K562 (cell line): ENCODE measurements at regions not wholly inside any gene's neighbourhood (a gene's known extent, or its start where the extent isn't known, plus 50 kb on each side); places are given as distances from the start of the nearest gene placed in this dataset.

ENCODE experiments used
- ATAC-seq: fragments of 200-7000 bp; cut with Tn5 transposase; 3 replicates; pipeline ENCODE4 v1.9.1; 2020; ENCODE audit warnings: moderate library complexity
- BruUV-seq: library from RNA; stranded (reverse); fragments of 400-500 nt; replicated peaks from 2 replicates; lab custom pipeline; 2021; lab: Mats Ljungman, UMichigan
- CTCF ChIA-PET: fragments of 300-600 bp; formaldehyde crosslinking; extraction: SDS; loops from one replicate; lab custom pipeline; 2021; ENCODE audit warnings: low intra/inter-chr PET ratio; lab: Yijun Ruan, JAX
- POLR2A ChIA-PET: fragments of 300-600, 350-650 bp; sonication (Branson Sonifier 250); formaldehyde crosslinking; extraction: SDS; loops from one replicate; lab custom pipeline; 2021; ENCODE audit warnings: antibody characterized with exemption, inconsistent platforms; lab: Yijun Ruan, JAX
- DNase-seq, 4 experiments: peaks; one replicate each; pipeline versions ENCODE4 v3.0.0 to v3.0.0-alpha.2; 2011 to 2018; ENCODE audit warnings: low spot score in 3 of 4, mixed read lengths in 3 of 4; ENCODE audit errors: extremely low read depth in 1 of 4
- FAIRE-seq: peaks from 2 replicates; lab custom pipeline; 2011; peaks lifted over from hg19 to GRCh38; lab: Jason Lieb, UNC
- H2AFZ ChIP-seq: 2 replicates; pipeline ENCODE4 v1.6.0; 2011; ENCODE audit warnings: low read depth, low read length, control low read depth, inconsistent platforms
- H3K27ac ChIP-seq: fragments of 200-600 bp; 3 replicates; pipeline ENCODE4 v1.8.0; 2011; ENCODE audit warnings: low read depth, mild to moderate bottlenecking, control low read depth, inconsistent platforms, low read length, moderate library complexity, mixed read lengths; ENCODE audit errors: extremely low read depth
- H3K27me3 ChIP-seq, 2 experiments: fragments of 300-600 bp in 1 of 2; 2 replicates in 1 of 2; 3 replicates in 1 of 2; pipeline versions ENCODE4 v1.6.0 to v1.8.0; 2011; ENCODE audit warnings: inconsistent platforms in 2 of 2, low read length in 2 of 2, mild to moderate bottlenecking in 1 of 2, mixed read lengths in 1 of 2, moderate library complexity in 1 of 2; ENCODE audit not compliant: control insufficient read depth in 2 of 2, insufficient read depth in 2 of 2
- H3K36me3 ChIP-seq: fragments of 300-600 bp; 3 replicates; pipeline ENCODE4 v1.8.0; 2011; ENCODE audit warnings: mild to moderate bottlenecking, low read length, inconsistent platforms; ENCODE audit not compliant: control insufficient read depth, insufficient read depth
- H3K4me1 ChIP-seq, 2 experiments: fragments of 200-600 bp in 1 of 2; replicated peaks in 1 of 2; 2 replicates in 1 of 2; 3 replicates in 1 of 2; pipeline versions ENCODE4 v1.5.1 to v1.8.0; 2011; ENCODE audit warnings: inconsistent platforms in 2 of 2, low read length in 2 of 2, mild to moderate bottlenecking in 1 of 2, mixed read lengths in 1 of 2, moderate library complexity in 1 of 2; ENCODE audit not compliant: control insufficient read depth in 2 of 2, insufficient read depth in 2 of 2
- H3K4me2 ChIP-seq: 2 replicates; pipeline ENCODE4 v1.6.1; 2011; ENCODE audit warnings: low read length, control low read depth, inconsistent platforms, mixed read lengths; ENCODE audit not compliant: insufficient read depth
- H3K4me3 ChIP-seq: fragments of 200-600 bp; sonication (generic), shearing (Covaris generic); 2 replicates; pipeline ENCODE4 v1.5.1; 2016; ENCODE audit warnings: control low read depth, inconsistent platforms
- H3K79me2 ChIP-seq: fragments of 200-600 bp; 3 replicates; pipeline ENCODE4 v1.8.0; 2011; ENCODE audit warnings: low read length, inconsistent platforms; ENCODE audit not compliant: control insufficient read depth, insufficient read depth
- H3K9ac ChIP-seq, 2 experiments: 2 replicates each; pipeline versions ENCODE4 v1.6.0 to v1.6.1; 2011; ENCODE audit warnings: low read depth in 2 of 2, low read length in 2 of 2, control low read depth in 1 of 2, inconsistent platforms in 1 of 2, mild to moderate bottlenecking in 1 of 2, mixed read lengths in 1 of 2; ENCODE audit not compliant: insufficient read depth in 1 of 2
- H3K9me1 ChIP-seq: one replicate; pipeline ENCODE4 v1.6.0; 2011; ENCODE audit warnings: inconsistent platforms, mild to moderate bottlenecking, low read length, moderate library complexity; ENCODE audit not compliant: control insufficient read depth, insufficient read depth
- H3K9me3 ChIP-seq: replicated peaks from 2 replicates; pipeline ENCODE4 v1.5.1; 2011; ENCODE audit warnings: low read depth, low read length, inconsistent platforms; ENCODE audit not compliant: control insufficient read depth, insufficient read depth
- H4K20me1 ChIP-seq: replicated peaks from 2 replicates; pipeline ENCODE4 v1.6.1; 2011; ENCODE audit warnings: low read length, inconsistent platforms, mixed read lengths; ENCODE audit not compliant: control insufficient read depth, insufficient read depth
- ATF7 ChIP-seq: fragments of 450-650 bp; IDR thresholded peaks from 2 replicates; pipeline ENCODE4 v1.7.1; 2014; ENCODE audit warnings: mild to moderate bottlenecking, moderate library complexity
- CHAMP1 ChIP-seq: fragments of 450-650 bp; IDR thresholded peaks from 2 replicates; pipeline ENCODE4 v1.6.1; 2016; ENCODE audit warnings: mild to moderate bottlenecking
- DDX20 ChIP-seq: fragments of 450-650 bp; IDR thresholded peaks from 2 replicates; pipeline ENCODE4 v1.6.1; 2016; ENCODE audit warnings: missing genetic modification characterization, low read depth, mild to moderate bottlenecking, missing compliant biosample characterization, moderate library complexity
- HIVEP1 ChIP-seq: fragments of 250-450 bp; sonication (Bioruptor Pico); IDR thresholded peaks from 2 replicates; pipeline ENCODE4 v1.4.0; 2020; ENCODE audit warnings: mild to moderate bottlenecking
- RCOR1 ChIP-seq, 2 experiments: IDR thresholded peaks; 2 replicates each; pipeline ENCODE4 v1.6.1; 2012; ENCODE audit warnings: low read depth in 2 of 2, low read length in 2 of 2, borderline replicate concordance in 1 of 2, improper control_type of control experiment in 1 of 2
- ZBTB17 ChIP-seq: fragments of 450-650 bp; formaldehyde crosslinking; IDR thresholded peaks from 2 replicates; pipeline ENCODE4 v1.4.0; 2020; ENCODE audit warnings: mild to moderate bottlenecking
- ZNF395 ChIP-seq: fragments of 200-800 bp; sonication (Bioruptor generic); IDR thresholded peaks from 2 replicates; pipeline ENCODE4 v1.6.1; 2017; ENCODE audit warnings: missing genetic modification characterization, missing compliant biosample characterization
- in situ Hi-C: fragments of 300-500 bp; cut with MboI; formaldehyde crosslinking; loops from 4 replicates; pipeline ENCODE4 v1.15.0; 2018; ENCODE audit warnings: inconsistent platforms, mixed read lengths
- intact Hi-C: fragments of 100-400 bp; cut with micrococcal nuclease; formaldehyde crosslinking; loops from 2 replicates; pipeline ENCODE4 v1.14.2; 2022
- TF ChIP-seq, protein P1 (sequence below), 2 experiments: fragments of 450-650 bp in 1 of 2; sonication (generic) in 1 of 2; formaldehyde crosslinking in 1 of 2; IDR thresholded peaks; 2 replicates each; pipeline versions ENCODE4 v1.7.1 to v1.9.0; 2016 to 2022; ENCODE audit warnings: inconsistent platforms in 1 of 2, mild to moderate bottlenecking in 1 of 2, missing genetic modification reagents in 1 of 2

DNA sequence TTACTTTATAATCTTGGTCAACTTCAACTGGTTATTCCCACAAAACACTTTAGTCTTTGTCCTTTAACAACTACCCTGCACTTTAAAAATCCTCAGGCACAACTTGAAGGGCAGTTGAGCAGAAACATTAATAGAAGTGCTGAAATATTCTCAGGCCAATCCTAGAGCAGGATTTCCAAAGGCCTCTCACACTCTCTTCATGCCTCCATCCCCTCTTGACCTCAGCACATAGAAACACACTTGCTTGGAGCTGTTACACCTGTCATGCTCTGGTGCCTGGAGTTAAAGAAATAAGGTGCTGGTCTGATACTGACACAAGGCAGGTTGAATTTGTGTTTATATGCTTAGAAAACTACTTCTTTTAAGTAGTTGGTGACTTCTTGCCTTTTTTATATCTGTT is 618.8 kb upstream of the POU3F2 start:
- H3K9me3 ChIP-seq, result no peaks in the 10 kb centered on the region
- H3K9ac ChIP-seq, result no peak overlapping the region
- H2AFZ ChIP-seq, result no peak overlapping the region
- no peak overlapping the region for H3K4me2 ChIP-seq
- H3K27ac ChIP-seq, result no peak overlapping the region
- no peaks in the 10 kb centered on the region for H3K9me1 ChIP-seq
- H3K27me3 ChIP-seq, result no peaks in the 10 kb centered on the region
- in situ Hi-C loops, result no loop called here
- no peak overlapping the region for H3K4me3 ChIP-seq
- no TSS peak for BruUV-seq
- FAIRE-seq (no peak), DNase-seq (no peak), ATAC-seq (no peak)
- no peaks in the 10 kb centered on the region for H3K36me3 ChIP-seq
- ChIA-PET CTCF (interaction anchor here (0.6 kb wide), 1 partner anchor 75 kb away, joined by 3 read pairs; no protein-coding TSS in a partner anchor), POLR2A (no interaction called here)
- no peaks in the 10 kb centered on the region for H3K79me2 ChIP-seq
- no peaks in the 10 kb centered on the region for H4K20me1 ChIP-seq
- H3K4me1 ChIP-seq, result no peaks in the 10 kb centered on the region
- intact Hi-C loops, result no loop called here
- TF ChIP-seq ZNF395 (no peak), CHAMP1 (no peak), RCOR1 (IDR thresholded peaks at IDR 0.05; ENCODE audit: borderline replicate concordance in 1 of 2, low read depth in 2 of 2, low read length in 2 of 2) (no peak), ZBTB17 (CRISPR knock-in tag) (no peak), ATF7 (no peak), DDX20 (tag) (no peak), HIVEP1 (CRISPR knock-in tag) (no peak)
- TF ChIP-seq, protein P1, sequence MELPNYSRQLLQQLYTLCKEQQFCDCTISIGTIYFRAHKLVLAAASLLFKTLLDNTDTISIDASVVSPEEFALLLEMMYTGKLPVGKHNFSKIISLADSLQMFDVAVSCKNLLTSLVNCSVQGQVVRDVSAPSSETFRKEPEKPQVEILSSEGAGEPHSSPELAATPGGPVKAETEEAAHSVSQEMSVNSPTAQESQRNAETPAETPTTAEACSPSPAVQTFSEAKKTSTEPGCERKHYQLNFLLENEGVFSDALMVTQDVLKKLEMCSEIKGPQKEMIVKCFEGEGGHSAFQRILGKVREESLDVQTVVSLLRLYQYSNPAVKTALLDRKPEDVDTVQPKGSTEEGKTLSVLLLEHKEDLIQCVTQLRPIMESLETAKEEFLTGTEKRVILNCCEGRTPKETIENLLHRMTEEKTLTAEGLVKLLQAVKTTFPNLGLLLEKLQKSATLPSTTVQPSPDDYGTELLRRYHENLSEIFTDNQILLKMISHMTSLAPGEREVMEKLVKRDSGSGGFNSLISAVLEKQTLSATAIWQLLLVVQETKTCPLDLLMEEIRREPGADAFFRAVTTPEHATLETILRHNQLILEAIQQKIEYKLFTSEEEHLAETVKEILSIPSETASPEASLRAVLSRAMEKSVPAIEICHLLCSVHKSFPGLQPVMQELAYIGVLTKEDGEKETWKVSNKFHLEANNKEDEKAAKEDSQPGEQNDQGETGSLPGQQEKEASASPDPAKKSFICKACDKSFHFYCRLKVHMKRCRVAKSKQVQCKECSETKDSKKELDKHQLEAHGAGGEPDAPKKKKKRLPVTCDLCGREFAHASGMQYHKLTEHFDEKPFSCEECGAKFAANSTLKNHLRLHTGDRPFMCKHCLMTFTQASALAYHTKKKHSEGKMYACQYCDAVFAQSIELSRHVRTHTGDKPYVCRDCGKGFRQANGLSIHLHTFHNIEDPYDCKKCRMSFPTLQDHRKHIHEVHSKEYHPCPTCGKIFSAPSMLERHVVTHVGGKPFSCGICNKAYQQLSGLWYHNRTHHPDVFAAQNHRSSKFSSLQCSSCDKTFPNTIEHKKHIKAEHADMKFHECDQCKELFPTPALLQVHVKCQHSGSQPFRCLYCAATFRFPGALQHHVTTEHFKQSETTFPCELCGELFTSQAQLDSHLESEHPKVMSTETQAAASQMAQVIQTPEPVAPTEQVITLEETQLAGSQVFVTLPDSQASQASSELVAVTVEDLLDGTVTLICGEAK (IDR thresholded peaks at IDR 0.05), result no peak
- TF ChIP-seq, protein P1 (CRISPR knock-in tag; IDR thresholded peaks at IDR 0.05), result no peak
